ENCODE measurements at regions not wholly inside any gene's neighbourhood (a gene's known extent, or its start where the extent isn't known, plus 50 kb on each side); places are given as distances from the start of the nearest gene placed in this dataset.
A peak's percentile ranks its signal among the peaks of the same experiment; 100 is the strongest.

DNA sequence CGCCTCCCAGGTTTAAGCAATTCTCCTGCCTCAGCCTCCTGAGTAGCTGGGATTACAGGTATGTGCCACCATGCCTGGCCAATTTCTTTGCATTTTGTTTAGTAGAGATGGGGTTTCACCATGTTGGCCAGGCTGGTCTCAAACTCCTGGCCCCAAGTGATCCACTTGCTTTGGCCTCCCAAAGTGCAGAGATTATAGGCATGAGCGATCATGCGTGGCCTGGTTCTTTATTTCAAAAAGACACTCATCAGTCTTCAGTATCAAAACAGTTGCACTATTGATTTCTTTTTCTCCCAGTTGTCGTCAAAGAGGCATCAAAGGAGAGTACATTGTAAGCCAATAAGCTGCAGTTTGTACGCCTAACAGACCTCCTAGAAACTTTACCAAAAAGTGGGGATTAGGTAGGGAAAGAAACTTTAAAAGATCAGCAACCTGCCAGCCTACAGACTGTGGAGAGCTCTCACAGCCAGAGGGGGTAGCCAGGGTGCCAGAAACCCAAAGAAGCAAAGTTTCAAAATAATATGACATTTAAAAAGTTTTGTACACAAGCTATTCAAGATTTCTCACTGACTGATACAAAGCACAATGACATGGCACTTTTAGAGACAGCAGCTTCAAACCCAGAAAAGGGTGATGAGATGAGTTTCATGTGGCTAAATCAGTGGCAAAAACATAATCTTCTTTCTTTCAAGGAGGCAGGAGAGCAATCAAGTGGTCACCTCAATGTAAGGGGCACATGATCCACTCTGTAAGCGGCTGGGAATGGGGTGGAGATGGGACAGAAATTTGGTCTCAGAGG is 83.0 kb upstream of the RALY start:
- Histone ChIP-seq H3K4me1 (peaks cover 8 to 34% (median 23%) of the 10 kb centered on the region in 4 donors), H3K4me3 (no peak overlapping the region), H3K27me3 (no peaks in the 10 kb centered on the region), H3K27ac (peak overlapping the region in 3 of 5 donors; percentile 46 to 71 (median 68)), H3K36me3 (no peaks in the 10 kb centered on the region), H3K9me3 (no peaks in the 10 kb centered on the region)
- intact Hi-C loops (cut with DNase I; ENCODE audit: low total_unique reads) = no loop called here
- no peak for DNase-seq
- TF ChIP-seq POLR2A (IDR thresholded peaks at IDR 0.05) (no peak), EP300 (IDR thresholded peaks at IDR 0.05) (no peak), POLR2AphosphoS5 (IDR thresholded peaks at IDR 0.05) (no peak)
- TF ChIP-seq, protein P1, sequence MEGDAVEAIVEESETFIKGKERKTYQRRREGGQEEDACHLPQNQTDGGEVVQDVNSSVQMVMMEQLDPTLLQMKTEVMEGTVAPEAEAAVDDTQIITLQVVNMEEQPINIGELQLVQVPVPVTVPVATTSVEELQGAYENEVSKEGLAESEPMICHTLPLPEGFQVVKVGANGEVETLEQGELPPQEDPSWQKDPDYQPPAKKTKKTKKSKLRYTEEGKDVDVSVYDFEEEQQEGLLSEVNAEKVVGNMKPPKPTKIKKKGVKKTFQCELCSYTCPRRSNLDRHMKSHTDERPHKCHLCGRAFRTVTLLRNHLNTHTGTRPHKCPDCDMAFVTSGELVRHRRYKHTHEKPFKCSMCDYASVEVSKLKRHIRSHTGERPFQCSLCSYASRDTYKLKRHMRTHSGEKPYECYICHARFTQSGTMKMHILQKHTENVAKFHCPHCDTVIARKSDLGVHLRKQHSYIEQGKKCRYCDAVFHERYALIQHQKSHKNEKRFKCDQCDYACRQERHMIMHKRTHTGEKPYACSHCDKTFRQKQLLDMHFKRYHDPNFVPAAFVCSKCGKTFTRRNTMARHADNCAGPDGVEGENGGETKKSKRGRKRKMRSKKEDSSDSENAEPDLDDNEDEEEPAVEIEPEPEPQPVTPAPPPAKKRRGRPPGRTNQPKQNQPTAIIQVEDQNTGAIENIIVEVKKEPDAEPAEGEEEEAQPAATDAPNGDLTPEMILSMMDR (IDR thresholded peaks at IDR 0.05) = no peak
- WGBS, 5 donors = 80 to 89% (median 84%) methylated on average over 6 of the region's 6 CpGs

DNA sequence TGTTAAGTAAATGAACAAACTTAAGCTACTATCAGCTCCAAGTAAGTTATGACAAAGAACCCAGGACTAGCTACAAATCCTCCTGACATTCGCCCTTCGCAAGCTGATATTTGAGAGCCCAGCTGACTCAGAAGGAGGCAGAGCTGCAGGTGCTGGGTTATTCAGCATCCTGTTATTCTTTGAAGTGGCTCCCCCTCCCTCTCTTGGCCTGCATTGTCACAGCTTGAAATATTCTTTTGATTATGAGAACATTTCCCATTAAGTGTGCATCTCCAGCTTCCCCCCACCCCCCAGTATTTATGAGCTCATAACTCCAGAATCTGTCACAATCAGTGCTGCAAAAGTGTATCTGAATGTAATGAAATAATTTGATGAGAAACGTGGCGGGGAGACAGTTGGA is 78.8 kb upstream of the RALY start:
- H3K27ac ChIP-seq = no peak overlapping the region
- H3K36me3 ChIP-seq = no peaks in the 10 kb centered on the region
- H3K4me1 ChIP-seq = peaks cover 6 to 21% (median 10%) of the 10 kb centered on the region in 4 donors
- no peaks in the 10 kb centered on the region for H3K9me3 ChIP-seq
- intact Hi-C loops (cut with DNase I; ENCODE audit: low total_unique reads) = no loop called here
- peak in 1 of 2 donors; percentile 35 for DNase-seq
- H3K27me3 ChIP-seq = no peaks in the 10 kb centered on the region
- WGBS, 5 donors = 55 to 69% (median 56%) methylated on average over 4 of the region's 4 CpGs
- TF ChIP-seq POLR2AphosphoS5 (IDR thresholded peaks at IDR 0.05) (no peak), POLR2A (IDR thresholded peaks at IDR 0.05) (no peak), EP300 (IDR thresholded peaks at IDR 0.05) (no peak)
- TF ChIP-seq, protein P1 (IDR thresholded peaks at IDR 0.05) = no peak
- H3K4me3 ChIP-seq = no peak overlapping the region

DNA sequence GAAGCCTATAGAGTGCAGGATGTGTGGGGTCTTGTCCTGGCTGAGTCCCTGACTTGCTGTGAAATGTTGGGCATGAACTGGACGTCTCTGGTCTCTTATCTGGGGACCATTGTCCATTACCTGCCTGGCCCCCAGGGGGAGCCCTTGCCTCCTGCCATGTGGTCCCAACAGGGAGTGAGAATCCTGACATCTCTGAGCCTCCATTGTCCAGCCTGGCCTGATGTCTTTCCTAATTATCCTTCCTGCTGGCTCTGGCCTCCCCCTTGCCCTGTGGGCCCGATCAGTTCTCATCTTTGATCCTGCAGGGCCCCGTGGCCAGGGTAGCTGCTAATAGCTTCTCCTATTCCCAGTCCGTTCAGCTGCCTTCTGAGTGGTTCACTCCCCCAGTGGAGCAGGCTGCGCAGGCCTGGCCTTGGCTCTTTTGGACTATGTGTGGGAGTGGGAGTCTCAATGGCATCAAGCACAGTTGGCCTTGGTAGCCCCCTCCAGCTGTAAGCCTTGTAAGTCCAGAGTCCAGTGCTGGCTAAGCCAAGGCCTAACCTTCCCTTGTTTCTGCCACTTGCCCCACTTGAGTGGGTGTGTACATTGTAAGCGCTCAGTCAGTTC is 77.9 kb upstream of the RALY start:
- H3K27ac ChIP-seq = no peak overlapping the region
- no peak overlapping the region for H3K4me3 ChIP-seq
- WGBS, 5 donors = 68 to 80% (median 73%) methylated on average over 5 to 6 of the region's 6 CpGs
- H3K36me3 ChIP-seq = no peaks in the 10 kb centered on the region
- no peaks in the 10 kb centered on the region for H3K9me3 ChIP-seq
- intact Hi-C loops (cut with DNase I; ENCODE audit: low total_unique reads) = no loop called here
- peak; percentile 33 to 52 for DNase-seq
- TF ChIP-seq POLR2AphosphoS5 (IDR thresholded peaks at IDR 0.05) = no peak
- TF ChIP-seq, protein P1 (IDR thresholded peaks at IDR 0.05) = peak in 4 of 7 experiments; percentile 14 to 42 (median 28)
- H3K4me1 ChIP-seq = peaks cover 1 to 12% (median 3%) of the 10 kb centered on the region in 4 donors
- H3K27me3 ChIP-seq = no peaks in the 10 kb centered on the region

DNA sequence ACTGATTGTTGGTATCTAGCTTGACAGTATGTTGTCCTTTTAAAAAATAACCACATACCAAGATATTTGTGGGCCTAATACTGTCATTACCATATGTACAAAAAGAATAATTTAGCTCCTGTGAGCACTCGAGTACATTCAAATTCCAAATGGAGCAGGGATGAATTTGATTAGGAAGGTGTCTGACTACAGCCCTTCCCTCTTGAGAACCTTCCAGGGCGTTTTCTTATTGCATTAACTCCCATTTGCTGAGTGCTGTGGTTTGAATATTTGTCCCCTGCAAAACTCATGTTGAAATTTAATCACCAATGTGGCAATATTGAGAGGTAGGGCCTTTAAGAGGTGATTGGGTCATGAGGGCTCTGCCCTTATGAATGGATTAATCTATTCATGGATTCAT is 76.9 kb upstream of the RALY start:
- H3K9me3 ChIP-seq = no peaks in the 10 kb centered on the region
- H3K27ac ChIP-seq = no peak overlapping the region
- no peak for DNase-seq
- peaks cover 0 to 10% (median 2%) of the 10 kb centered on the region in 4 donors for H3K4me1 ChIP-seq
- 79 to 90% (median 88%) methylated on average over 2 of the region's 2 CpGs for WGBS, 5 donors
- intact Hi-C loops (cut with DNase I; ENCODE audit: low total_unique reads) = no loop called here
- no peaks in the 10 kb centered on the region for H3K27me3 ChIP-seq
- no peak overlapping the region for H3K4me3 ChIP-seq
- no peak for TF ChIP-seq POLR2AphosphoS5 (IDR thresholded peaks at IDR 0.05)
- TF ChIP-seq, protein P1 (IDR thresholded peaks at IDR 0.05) = no peak
- TF ChIP-seq POLR2A (IDR thresholded peaks at IDR 0.05) = no peak
- no peak for TF ChIP-seq EP300 (IDR thresholded peaks at IDR 0.05)
- H3K36me3 ChIP-seq = no peaks in the 10 kb centered on the region
